Stimulated activated CD4-positive, alpha-beta T cell treated with anti-CD3 and anti-CD28 coated beads, Interleukin-12 subunit alpha, Interleukin-12 subunit beta, amount 100 ng/mL, for 4 hours (primary cell): ENCODE measurements at regions not wholly inside any gene's neighbourhood (a gene's known extent, or its start where the extent isn't known, plus 50 kb on each side); places are given as distances from the start of the nearest gene placed in this dataset.

ENCODE experiments used
- DNase-seq: peaks from one replicate; pipeline ENCODE4 v3.0.0-alpha.2; 2020

- DNase-seq, result no peak
Observed at GRCh38 chr5:166523206-166523605, 1768.2 kb upstream of the WWC1 start.

- no peak for DNase-seq
Observed at GRCh38 chr5:166529200-166529599, 1762.2 kb upstream of the WWC1 start.

- no peak for DNase-seq
Observed at GRCh38 chr5:166532456-166533220, 1758.8 kb upstream of the WWC1 start.

GRCh38 chr5:166535641-166536040 lies 1755.8 kb upstream of the WWC1 start:
- DNase-seq, result no peak

- DNase-seq, result no peak
Observed at GRCh38 chr5:166540156-166540555, 1751.3 kb upstream of the WWC1 start.

GRCh38 chr5:166551384-166551783 lies 1740.1 kb upstream of the WWC1 start:
- DNase-seq, result no peak

GRCh38 chr5:166553778-166554177 lies 1737.7 kb upstream of the WWC1 start:
- DNase-seq, result no peak

GRCh38 chr5:166561759-166562158 lies 1729.7 kb upstream of the WWC1 start:
- no peak for DNase-seq

- no peak for DNase-seq
Observed at GRCh38 chr5:166562246-166562645, 1729.2 kb upstream of the WWC1 start.

GRCh38 chr5:166566725-166567124 lies 1724.7 kb upstream of the WWC1 start:
- DNase-seq, result no peak

GRCh38 chr5:166570865-166571264 lies 1720.6 kb upstream of the WWC1 start:
- DNase-seq, result no peak

- DNase-seq, result no peak
Observed at GRCh38 chr5:166571668-166572067, 1719.8 kb upstream of the WWC1 start.

GRCh38 chr5:166576323-166576722 lies 1715.1 kb upstream of the WWC1 start:
- no peak for DNase-seq

GRCh38 chr5:166581826-166582225 lies 1709.6 kb upstream of the WWC1 start:
- no peak for DNase-seq

- DNase-seq, result no peak
Observed at GRCh38 chr5:166582416-166582815, 1709.0 kb upstream of the WWC1 start.

- DNase-seq, result no peak
Observed at GRCh38 chr5:166594567-166594966, 1696.9 kb upstream of the WWC1 start.

GRCh38 chr5:166595274-166595951 lies 1696.0 kb upstream of the WWC1 start:
- DNase-seq, result no peak

- DNase-seq, result no peak
Observed at GRCh38 chr5:166596043-166596442, 1695.4 kb upstream of the WWC1 start.

GRCh38 chr5:166602271-166602670 lies 1689.2 kb upstream of the WWC1 start:
- no peak for DNase-seq

- DNase-seq, result no peak
Observed at GRCh38 chr5:166617507-166617906, 1673.9 kb upstream of the WWC1 start.

- no peak for DNase-seq
Observed at GRCh38 chr5:166618526-166618925, 1672.9 kb upstream of the WWC1 start.

GRCh38 chr5:166624573-166624972 lies 1666.9 kb upstream of the WWC1 start:
- DNase-seq, result no peak

- DNase-seq, result no peak
Observed at GRCh38 chr5:166625210-166625865, 1666.1 kb upstream of the WWC1 start.

- no peak for DNase-seq
Observed at GRCh38 chr5:166637295-166637694, 1654.2 kb upstream of the WWC1 start.
